Loucy (cell line): ENCODE measurements at regions not wholly inside any gene's neighbourhood (a gene's known extent, or its start where the extent isn't known, plus 50 kb on each side); places are given as distances from the start of the nearest gene placed in this dataset.

Source experiments
- H2AFZ ChIP-seq: fragments of 200-600 bp; sonication (generic); 2 replicates; pipeline ENCODE4 v1.6.0; 2016; ENCODE audit warnings: antibody characterized with exemption, mild to moderate bottlenecking, low read length, moderate library complexity
- H3F3A ChIP-seq: fragments of 200-600 bp; 2 replicates; pipeline ENCODE4 v1.6.0; 2016; ENCODE audit warnings: antibody characterized with exemption, low read depth, mild to moderate bottlenecking
- H3K27me3 ChIP-seq: fragments of 200-600 bp; sonication (generic); 2 replicates; pipeline ENCODE4 v1.6.1; 2014; ENCODE audit warnings: low read length, mild to moderate bottlenecking; ENCODE audit not compliant: insufficient read depth, poor library complexity, severe bottlenecking
- H3K36me3 ChIP-seq: fragments of 200-600 bp; sonication (generic); 2 replicates; pipeline ENCODE4 v1.6.1; 2016; ENCODE audit warnings: low read length; ENCODE audit not compliant: insufficient read depth
- H3K4me1 ChIP-seq: fragments of 200-600 bp; sonication (generic); 2 replicates; pipeline ENCODE4 v1.5.1; 2014; ENCODE audit warnings: low read length, mild to moderate bottlenecking; ENCODE audit not compliant: insufficient read depth, poor library complexity, severe bottlenecking
- H3K4me2 ChIP-seq: fragments of 200-600 bp; sonication (generic); 2 replicates; pipeline ENCODE4 v1.6.0; 2014; ENCODE audit warnings: antibody characterized with exemption, low read length, low read depth, mild to moderate bottlenecking; ENCODE audit not compliant: poor library complexity, severe bottlenecking
- H3K4me3 ChIP-seq: fragments of 200-600 bp; sonication (generic); 2 replicates; pipeline ENCODE4 v1.5.1; 2014; ENCODE audit warnings: low read length, mild to moderate bottlenecking, mixed read lengths; ENCODE audit not compliant: poor library complexity, severe bottlenecking
- H3K79me2 ChIP-seq: fragments of 200-600 bp; sonication (generic); 2 replicates; pipeline ENCODE4 v1.6.1; 2014; ENCODE audit warnings: low read length; ENCODE audit not compliant: insufficient read depth
- H3K9ac ChIP-seq: fragments of 200-600 bp; sonication (generic); 2 replicates; pipeline ENCODE4 v1.6.0; 2014; ENCODE audit warnings: mild to moderate bottlenecking, low read depth, low read length, moderate library complexity; ENCODE audit not compliant: poor library complexity, severe bottlenecking
- H3K9me2 ChIP-seq: fragments of 200-600 bp; sonication (generic); replicated peaks from 2 replicates; pipeline ENCODE4 v1.6.1; 2016; ENCODE audit warnings: low read depth, low read length, mixed read lengths
- H3K9me3 ChIP-seq: fragments of 200-600 bp; sonication (generic); 2 replicates; pipeline ENCODE4 v1.6.1; 2014; ENCODE audit warnings: mild to moderate bottlenecking, antibody characterized with exemption, low read length, low read depth; ENCODE audit not compliant: insufficient read depth
- H4K20me1 ChIP-seq: fragments of 200-600 bp; sonication (generic); 2 replicates; pipeline ENCODE4 v1.6.0; 2014; ENCODE audit warnings: antibody characterized with exemption, low read length, mild to moderate bottlenecking; ENCODE audit not compliant: insufficient read depth, poor library complexity, severe bottlenecking
- EZH2phosphoT487 ChIP-seq: fragments of 200-600 bp; IDR thresholded peaks from 2 replicates; pipeline ENCODE4 v1.6.1; 2018; ENCODE audit warnings: antibody characterized with exemption, mild to moderate bottlenecking, moderate library complexity, borderline replicate concordance
- TF ChIP-seq, protein P1 (sequence below): fragments of 200-600 bp; sonication (generic); conservative IDR thresholded peaks from 2 replicates; pipeline ENCODE4 v1.5.1; 2014; ENCODE audit warnings: mild to moderate bottlenecking, antibody characterized with exemption, low read length

DNA sequence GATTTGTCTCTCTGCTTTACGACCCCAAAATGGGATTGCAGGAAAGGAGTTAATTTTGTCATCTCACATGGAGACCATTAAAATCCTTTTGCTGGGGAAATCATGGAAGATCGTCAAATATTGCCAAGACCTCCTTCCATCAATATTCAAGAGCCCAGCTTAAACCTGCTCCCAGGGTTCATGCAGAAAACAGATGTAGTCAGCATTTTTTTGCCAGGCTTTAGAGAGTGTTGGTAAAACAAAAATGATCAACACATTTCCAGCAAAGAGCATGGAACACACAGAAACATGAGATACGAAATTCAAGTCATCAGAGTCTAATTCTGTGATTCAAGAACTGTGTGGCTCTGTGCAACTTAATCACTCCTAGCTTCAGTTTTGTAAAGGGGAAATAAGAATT is 118.0 kb upstream of the ATP10A start:
- no peaks in the 10 kb centered on the region for H3K36me3 ChIP-seq
- H3K9ac ChIP-seq: no peak overlapping the region
- no peak overlapping the region for H3K4me3 ChIP-seq
- peaks cover 9% of the 10 kb centered on the region; the same call in 1 of the 2 replicates for H3K9me3 ChIP-seq
- H2AFZ ChIP-seq: no peak overlapping the region
- H3F3A ChIP-seq: no peaks in the 10 kb centered on the region
- H3K27me3 ChIP-seq: no peaks in the 10 kb centered on the region
- H3K4me1 ChIP-seq: no peaks in the 10 kb centered on the region
- H3K9me2 ChIP-seq: no peaks in the 10 kb centered on the region
- no peak for TF ChIP-seq EZH2phosphoT487
- TF ChIP-seq, protein P1, sequence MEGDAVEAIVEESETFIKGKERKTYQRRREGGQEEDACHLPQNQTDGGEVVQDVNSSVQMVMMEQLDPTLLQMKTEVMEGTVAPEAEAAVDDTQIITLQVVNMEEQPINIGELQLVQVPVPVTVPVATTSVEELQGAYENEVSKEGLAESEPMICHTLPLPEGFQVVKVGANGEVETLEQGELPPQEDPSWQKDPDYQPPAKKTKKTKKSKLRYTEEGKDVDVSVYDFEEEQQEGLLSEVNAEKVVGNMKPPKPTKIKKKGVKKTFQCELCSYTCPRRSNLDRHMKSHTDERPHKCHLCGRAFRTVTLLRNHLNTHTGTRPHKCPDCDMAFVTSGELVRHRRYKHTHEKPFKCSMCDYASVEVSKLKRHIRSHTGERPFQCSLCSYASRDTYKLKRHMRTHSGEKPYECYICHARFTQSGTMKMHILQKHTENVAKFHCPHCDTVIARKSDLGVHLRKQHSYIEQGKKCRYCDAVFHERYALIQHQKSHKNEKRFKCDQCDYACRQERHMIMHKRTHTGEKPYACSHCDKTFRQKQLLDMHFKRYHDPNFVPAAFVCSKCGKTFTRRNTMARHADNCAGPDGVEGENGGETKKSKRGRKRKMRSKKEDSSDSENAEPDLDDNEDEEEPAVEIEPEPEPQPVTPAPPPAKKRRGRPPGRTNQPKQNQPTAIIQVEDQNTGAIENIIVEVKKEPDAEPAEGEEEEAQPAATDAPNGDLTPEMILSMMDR: no peak
- H4K20me1 ChIP-seq: no peaks in the 10 kb centered on the region
- no peaks in the 10 kb centered on the region for H3K79me2 ChIP-seq
- no peak overlapping the region for H3K4me2 ChIP-seq

DNA sequence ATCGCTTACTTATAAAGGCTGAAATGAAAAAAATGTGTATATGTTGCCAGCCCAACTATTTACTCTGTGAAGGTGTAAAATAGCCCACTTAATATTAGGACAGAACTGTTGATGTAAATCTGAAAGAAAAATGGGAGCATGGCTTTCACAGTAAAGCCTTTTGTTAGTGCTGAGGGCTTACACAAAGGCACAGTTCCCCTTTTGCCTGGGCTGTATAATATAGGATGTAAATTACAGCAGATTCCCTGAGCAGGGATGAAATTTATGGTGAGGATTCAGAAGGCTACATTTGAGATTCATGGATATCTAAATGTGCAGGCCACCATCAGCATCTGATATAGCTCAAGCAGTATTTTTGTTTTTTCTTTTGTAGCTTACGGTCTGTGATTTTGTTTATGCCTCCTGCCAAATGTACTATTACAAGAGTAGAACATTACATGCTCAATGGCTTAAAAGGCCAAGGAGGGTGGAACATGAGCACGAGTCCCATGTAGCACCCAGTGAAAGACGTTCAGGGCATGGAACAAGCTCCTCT is 109.1 kb upstream of the ATP10A start:
- Histone ChIP-seq H3K9me2 (no peaks in the 10 kb centered on the region), H3K4me1 (no peaks in the 10 kb centered on the region), H3K4me3 (no peak overlapping the region), H3K9ac (no peak overlapping the region), H3F3A (no peaks in the 10 kb centered on the region), H3K79me2 (no peaks in the 10 kb centered on the region), H2AFZ (no peak overlapping the region), H4K20me1 (no peaks in the 10 kb centered on the region), H3K36me3 (no peaks in the 10 kb centered on the region), H3K27me3 (no peaks in the 10 kb centered on the region), H3K4me2 (no peak overlapping the region), H3K9me3 (peaks cover 9% of the 10 kb centered on the region; the same call in 1 of the 2 replicates)
- TF ChIP-seq, protein P1: no peak
- no peak for TF ChIP-seq EZH2phosphoT487

DNA sequence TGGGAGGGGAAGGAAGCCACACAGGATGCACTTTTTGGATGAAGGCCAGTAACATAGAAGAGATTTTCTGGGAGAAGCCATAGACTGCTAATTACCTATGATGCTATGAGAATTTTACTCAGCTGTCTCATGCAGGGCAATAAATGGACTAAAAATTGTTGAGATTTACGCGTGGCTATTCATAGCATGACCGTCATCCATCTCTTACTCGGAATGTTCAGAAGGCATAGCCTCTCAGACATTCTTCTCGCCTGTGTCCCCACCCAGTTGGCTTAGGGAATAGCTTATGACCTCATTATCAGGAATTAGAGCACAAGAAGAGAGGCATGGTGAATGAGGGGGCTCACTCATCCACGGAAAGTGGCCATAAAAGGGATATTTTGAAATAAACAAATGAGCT is 107.9 kb upstream of the ATP10A start:
- Histone ChIP-seq H3K9me2 (no peaks in the 10 kb centered on the region), H3K4me1 (no peaks in the 10 kb centered on the region), H3K9ac (no peak overlapping the region), H3K4me3 (no peak overlapping the region), H3K9me3 (peaks cover 9% of the 10 kb centered on the region; the same call in 1 of the 2 replicates), H3K27me3 (no peaks in the 10 kb centered on the region), H4K20me1 (no peaks in the 10 kb centered on the region), H3K36me3 (no peaks in the 10 kb centered on the region), H3K79me2 (no peaks in the 10 kb centered on the region), H3K4me2 (no peak overlapping the region), H3F3A (no peaks in the 10 kb centered on the region), H2AFZ (no peak overlapping the region)
- TF ChIP-seq EZH2phosphoT487: no peak
- TF ChIP-seq, protein P1: no peak
